Upper lobe of left lung (tissue), 4 donors: ENCODE measurements at regions not wholly inside any gene's neighbourhood (a gene's known extent, or its start where the extent isn't known, plus 50 kb on each side); places are given as distances from the start of the nearest gene placed in this dataset.

Experiments used
- CTCF ChIP-seq, 6 experiments: fragments of 450-650 bp in 4 of 6; fragments of 200-600 bp in 2 of 6; sonication (generic) in 2 of 6; IDR thresholded peaks; one replicate each; pipeline ENCODE4 v1.5.1; 2016 to 2019; ENCODE audit warnings: antibody characterized with exemption in 6 of 6
- EP300 ChIP-seq, 4 donors: sonication (generic); formaldehyde crosslinking; IDR thresholded peaks; one replicate each; pipeline ENCODE4 v1.5.1; 2017; ENCODE audit warnings: antibody characterized with exemption in 4 of 4, control low read depth in 2 of 4
- POLR2AphosphoS5 ChIP-seq, 2 donors: sonication (generic); formaldehyde crosslinking; IDR thresholded peaks; one replicate each; pipeline ENCODE4 v1.5.1; 2017; ENCODE audit warnings: antibody characterized with exemption in 2 of 2

GRCh38 chr5:175181331-175181730, 262.7 kb downstream of the DRD1 start:
- TF ChIP-seq CTCF (IDR thresholded peaks at IDR 0.05) = no peak
- TF ChIP-seq EP300 (IDR thresholded peaks at IDR 0.05) = no peak
- no peak for TF ChIP-seq POLR2AphosphoS5 (IDR thresholded peaks at IDR 0.05)
